HG02759 (cell line): ENCODE measurements at regions not wholly inside any gene's neighbourhood (a gene's known extent, or its start where the extent isn't known, plus 50 kb on each side); places are given as distances from the start of the nearest gene placed in this dataset.
"Not testable (repeated sequence)": the region's sequence is repeated elsewhere in the genome, so short reads cannot be mapped to it uniquely, and the experiment has no call there.

Source experiments
- ATAC-seq: cut with Tn5 transposase; IDR thresholded peaks from one replicate; pipeline ENCODE4 v1.9.1; 2021; ENCODE audit warnings: mild to moderate bottlenecking, moderate library complexity; ENCODE audit not compliant: unreplicated experiment

GRCh38 chr5:32842813-32843530 lies 131.9 kb downstream of the NPR3 start:
- ATAC-seq = no peak

DNA sequence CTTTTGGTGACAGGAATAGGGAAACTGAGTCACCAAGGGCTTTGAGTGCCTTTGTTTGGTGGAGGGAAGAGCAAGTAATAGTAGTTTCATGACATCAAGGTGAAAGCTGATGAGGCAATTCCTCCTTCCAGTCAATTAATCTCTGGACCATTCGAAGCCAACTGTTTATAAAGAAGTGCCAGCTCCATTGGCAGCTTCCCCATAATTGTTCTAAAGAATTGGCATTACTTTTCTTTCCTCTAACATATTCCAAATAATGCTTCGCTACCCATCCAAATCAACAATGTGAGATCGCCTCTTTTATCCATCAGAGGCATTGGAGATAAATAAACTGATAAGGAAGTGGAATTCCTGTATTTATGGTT lies 132.4 kb downstream of the NPR3 start:
- ATAC-seq = no peak

GRCh38 chr5:32845171-32845570 lies 134.1 kb downstream of the NPR3 start:
- ATAC-seq = no peak

DNA sequence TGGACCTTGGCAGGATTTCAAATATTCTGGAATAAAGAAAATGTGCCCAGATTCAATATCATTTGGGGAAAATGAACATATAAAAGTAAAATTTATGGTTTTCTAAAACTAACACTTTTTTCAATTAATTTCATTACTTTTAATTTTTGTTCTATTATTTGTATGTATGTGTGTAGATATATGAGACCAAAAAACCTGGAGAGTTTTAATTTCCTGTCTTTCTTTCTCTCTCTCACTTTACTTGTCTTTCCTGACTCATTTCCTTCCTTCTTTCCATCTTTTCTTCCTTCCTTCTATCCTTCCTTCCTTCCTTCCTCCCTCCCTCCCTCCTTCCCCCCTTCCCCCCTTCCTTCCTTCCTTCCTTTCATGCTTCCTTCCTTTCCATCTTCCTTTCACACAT lies 137.0 kb downstream of the NPR3 start:
- ATAC-seq = no peak

- no peak for ATAC-seq
Observed at GRCh38 chr5:32848681-32849080, 137.6 kb downstream of the NPR3 start.

DNA sequence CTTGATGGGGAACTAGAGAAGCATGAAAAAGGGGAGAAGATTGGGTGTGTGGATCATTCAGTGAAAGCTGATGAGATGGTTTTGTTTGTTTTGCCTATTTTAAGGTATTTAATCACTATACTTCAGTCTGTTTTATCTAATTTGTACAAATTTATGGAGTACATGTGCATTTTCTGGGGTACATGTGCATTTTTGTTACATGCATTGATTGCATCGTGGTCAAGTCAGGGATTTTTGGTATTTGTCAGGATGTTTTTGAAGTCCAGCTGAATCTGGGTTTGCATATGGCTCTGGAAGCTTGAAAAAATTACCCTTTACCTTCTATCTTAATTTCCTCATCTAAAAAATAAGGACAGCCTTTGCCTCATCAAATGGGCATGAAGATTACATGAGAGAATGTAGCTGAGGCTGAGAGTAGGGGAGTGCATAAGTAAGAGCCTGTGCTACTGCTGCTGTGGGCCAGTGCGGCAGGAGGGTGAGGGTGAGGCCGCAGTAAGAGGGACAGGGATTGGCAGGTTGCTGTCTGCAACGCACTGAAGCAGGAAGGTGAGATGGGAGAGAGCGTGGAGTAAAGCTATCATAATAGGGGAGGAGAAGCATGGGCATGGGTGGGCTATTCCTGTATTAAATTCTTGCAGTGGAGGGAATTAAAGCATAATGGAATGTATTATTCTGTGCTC lies 139.8 kb downstream of the NPR3 start:
- no peak for ATAC-seq

DNA sequence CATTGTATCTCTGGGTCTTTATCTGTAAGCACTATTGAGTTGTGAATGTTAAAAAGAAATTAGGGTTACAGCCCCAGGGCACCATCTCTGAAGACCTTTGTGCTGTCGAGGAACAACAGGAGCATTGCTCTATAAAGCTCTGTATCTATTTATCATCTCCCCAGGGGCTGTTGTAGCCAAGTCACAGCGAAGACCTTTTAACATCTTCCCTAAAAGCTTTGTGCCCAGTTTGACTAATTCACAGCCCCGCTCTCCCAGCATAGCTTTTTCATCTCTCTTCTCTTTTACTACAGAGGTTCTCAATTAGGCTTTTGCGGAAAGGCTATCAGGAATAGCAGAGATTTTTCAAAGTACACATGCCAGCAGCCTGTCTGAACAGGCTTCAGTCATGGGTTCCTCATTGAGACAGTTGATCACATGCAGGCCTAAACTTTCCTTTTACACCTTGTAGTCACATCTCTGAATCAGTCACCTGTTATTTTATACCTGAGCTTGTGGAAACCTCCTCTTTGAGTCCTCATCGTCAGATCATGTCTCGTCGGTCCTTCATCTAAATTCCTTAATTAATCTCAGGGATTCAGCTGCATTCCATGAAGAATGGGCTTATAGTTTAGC lies 140.5 kb downstream of the NPR3 start:
- ATAC-seq = no peak

DNA sequence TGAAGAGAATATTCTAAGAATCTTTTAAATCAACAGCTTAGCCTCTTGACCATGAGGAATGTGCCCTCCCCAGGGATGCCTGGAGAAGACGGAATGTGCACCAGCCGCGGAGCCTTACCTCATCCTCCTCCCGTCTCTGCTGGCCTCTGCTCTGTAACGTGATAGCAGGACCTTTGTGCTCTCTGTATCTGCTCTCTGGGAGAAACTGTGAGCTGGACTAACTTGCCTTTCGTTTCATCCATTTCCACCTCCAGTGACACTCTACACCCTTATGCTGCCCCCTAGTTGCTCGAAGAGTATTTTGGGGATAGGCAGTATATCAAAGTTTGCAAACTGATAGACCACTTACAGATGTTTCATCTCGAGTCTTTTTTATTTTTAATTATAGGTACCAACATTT lies 141.4 kb downstream of the NPR3 start:
- no peak for ATAC-seq

DNA sequence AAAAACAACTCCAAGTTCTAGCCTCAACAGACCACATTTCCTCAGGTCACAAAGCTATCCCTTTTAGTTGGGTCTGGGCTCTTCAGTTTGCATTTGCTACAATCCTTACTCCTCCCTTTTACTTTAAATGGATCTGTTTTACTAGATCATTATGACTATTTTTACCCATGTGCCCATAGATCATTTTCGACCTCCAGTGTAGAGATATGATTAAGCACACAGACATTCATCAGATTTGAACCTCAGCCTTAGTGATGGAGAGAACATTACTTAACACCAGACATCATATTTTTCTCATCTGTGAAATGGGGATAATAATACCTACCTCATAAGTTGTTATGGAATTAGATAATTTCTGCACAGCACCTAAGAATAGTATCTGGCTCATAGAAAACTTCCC lies 141.9 kb downstream of the NPR3 start:
- no peak for ATAC-seq

DNA sequence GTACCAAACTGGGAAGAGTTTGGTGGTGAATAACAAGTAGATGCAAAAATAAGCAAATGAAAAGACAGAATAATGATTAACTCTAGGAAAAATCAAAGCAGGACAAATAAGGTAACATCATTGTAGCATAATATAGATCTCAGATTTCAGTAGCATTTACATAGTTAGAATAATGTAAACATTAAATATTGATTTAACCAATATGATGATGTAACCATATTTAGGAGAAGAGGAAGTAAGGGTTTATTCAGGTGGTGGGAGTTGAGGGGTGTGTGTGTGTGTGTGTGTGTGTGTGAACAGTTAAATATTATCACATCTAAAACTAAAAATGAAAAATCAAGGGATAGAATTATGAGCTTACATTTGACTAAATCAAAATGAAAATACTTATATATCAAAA lies 143.4 kb downstream of the NPR3 start:
- no peak for ATAC-seq

DNA sequence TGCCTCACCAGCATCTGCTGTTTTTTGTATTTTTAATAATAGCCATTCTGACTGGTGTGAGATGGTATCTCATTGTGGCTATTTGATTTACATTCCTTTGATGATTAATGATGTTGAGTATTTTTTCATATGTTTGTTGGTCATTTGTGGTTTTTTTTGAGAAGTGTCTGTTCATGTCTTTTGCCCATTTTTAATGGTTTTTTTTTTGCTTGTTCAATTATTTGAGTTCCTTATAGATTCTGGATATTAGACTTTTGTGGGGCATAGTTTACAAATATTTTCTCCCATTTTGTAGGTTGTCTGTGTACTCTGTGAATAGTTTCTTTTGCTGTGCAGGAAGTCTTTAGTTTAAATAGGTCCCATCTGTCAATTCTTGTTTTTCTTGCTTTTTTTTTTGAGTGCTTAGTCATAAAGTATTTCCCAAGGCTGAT lies 148.1 kb downstream of the NPR3 start:
- ATAC-seq = no peak

GRCh38 chr5:32865475-32865874 lies 154.4 kb downstream of the NPR3 start:
- no peak for ATAC-seq

GRCh38 chr5:32866138-32866537 lies 155.0 kb downstream of the NPR3 start:
- no peak for ATAC-seq

DNA sequence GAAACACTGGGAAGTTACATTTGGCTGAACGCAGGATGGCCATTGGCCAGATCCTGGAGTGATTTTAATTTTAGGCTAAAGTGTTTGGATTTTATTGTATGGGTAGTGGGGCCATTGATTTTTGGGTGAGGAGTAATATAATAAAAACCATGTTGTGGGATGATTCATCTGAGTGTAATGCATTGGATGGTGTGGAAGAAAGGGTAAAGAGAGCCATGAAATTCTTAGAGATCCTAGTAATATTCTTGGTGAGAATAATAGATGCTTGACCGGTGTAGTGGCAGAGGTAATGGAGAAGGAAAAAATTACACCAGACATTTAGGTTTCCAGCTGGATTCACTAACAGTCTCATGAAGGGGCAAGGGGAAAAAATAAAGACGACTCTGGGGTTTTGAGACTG lies 158.1 kb downstream of the NPR3 start:
- ATAC-seq = no peak

GRCh38 chr5:32876791-32877190 lies 165.7 kb downstream of the NPR3 start:
- no peak for ATAC-seq

DNA sequence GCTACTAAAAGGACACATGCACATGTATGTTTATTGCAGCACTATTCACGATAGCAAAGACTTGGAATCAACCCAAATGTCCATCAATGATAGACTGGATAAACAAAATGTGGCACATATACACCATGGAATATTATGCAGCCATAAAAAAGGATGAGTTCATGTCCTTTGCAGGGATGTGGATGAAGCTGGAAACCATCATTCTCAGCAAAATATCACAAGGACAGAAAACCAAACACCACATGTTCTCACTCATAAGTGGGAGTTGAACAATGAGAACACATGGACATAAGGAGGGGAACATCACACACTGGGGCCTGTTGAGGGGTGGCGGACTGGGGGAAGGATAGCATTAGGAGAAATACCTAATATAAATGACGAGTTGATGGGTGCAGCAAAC lies 168.2 kb downstream of the NPR3 start:
- not testable (repeated sequence) for ATAC-seq

GRCh38 chr5:32880796-32881195 lies 169.7 kb downstream of the NPR3 start:
- no peak for ATAC-seq

GRCh38 chr5:32887390-32887789 lies 176.3 kb downstream of the NPR3 start:
- no peak for ATAC-seq

DNA sequence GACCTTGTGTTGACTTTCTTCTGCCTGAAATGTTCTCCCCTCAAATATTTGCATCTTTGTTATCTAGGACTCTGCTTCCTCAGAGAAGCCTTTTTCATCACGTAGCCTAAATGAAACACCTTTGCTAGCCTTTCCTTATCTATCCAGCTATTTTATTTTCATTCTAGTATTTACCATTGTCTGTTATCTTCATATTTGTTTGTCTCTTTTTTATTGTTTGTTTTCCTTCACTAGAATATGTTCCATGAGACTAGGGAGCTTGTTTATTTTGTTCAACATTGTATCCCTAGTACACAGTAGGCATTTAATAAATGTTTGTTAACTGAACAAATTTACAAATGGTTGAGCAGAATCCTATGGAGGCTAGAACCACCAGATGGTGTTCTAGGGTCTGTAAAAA lies 178.0 kb downstream of the NPR3 start:
- ATAC-seq = no peak

DNA sequence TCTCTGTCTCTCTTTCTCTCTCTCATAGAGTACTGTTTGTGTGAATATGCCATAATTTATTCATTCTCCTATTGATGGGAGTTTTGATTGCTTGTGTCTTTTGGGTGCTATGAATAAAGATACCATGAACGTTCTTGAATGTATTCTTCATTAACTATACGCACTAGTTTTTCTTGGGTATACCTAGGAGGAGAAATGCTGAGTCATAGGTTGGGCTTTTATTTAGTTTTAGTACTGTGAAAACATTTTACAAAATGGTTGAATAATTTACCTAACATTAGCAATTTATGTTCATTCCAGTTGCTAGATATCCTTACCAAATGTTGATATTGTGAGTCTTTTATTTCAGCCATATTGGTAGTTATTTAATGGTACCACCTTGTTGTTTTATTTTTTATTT lies 192.5 kb downstream of the NPR3 start:
- no peak for ATAC-seq

DNA sequence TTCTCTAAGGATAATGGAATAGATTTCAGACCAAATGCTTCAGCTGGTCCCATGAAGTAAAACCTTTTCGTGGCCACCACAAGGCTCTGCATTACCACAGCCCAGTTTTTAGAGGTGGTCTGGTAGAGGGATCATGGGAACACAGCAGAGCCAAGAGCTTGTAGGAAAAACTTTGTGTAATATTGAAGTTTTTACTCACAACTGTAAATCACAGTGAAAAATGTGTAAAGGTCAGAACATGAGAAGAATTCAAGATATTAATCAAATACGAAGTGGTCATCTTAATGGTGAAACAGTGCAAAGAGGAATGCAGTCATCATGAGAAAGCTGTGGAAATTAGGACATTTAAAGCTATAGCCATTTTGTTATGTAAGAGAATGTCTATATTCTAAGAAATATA lies 197.5 kb downstream of the NPR3 start:
- no peak for ATAC-seq

DNA sequence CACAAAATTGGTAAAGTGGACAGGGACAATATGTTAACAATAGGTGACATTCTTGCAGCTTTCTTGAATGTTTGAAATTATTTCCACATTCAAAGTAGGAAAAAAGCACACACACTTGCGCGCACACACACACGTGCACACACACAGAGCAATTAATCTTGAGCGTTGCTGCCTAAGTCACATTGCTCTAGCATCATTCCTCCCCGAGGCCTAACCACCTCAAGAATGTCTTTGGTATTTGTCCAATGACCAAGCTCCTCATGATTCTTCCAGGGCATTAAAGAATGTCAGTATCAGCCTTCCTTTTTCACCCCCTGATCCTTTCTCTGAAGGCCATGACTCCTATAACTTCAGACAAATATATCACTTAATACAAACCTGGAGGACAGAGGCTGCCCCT lies 198.1 kb downstream of the NPR3 start:
- no peak for ATAC-seq
